ENCODE measurements at regions not wholly inside any gene's neighbourhood (a gene's known extent, or its start where the extent isn't known, plus 50 kb on each side); places are given as distances from the start of the nearest gene placed in this dataset.

DNA sequence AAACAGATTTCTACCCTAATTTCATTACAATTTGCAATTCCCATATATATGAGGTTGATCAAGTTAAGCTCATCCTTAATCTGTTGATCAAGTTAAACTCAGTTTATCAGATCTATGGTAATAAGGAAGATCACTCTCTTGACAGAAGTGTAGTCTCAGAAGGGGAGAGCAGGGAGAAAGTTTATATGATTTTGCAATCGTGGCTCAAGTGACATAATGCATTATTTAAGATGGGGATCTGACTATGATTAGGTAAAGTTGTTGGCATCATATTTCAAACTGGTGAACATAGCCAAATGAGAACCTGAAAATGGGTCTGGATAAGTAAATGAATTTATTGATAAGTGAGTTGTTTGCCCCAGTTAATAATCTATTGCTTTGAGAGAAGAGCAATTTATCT lies 995.3 kb downstream of the OTOL1 start:
- no peak for DNase-seq (ENCODE audit: low spot score)

GRCh38 chr3:162492446-162493081 lies 996.0 kb downstream of the OTOL1 start:
- TF ChIP-seq CTCF (IDR thresholded peaks at IDR 0.05; ENCODE audit: extremely low read depth, missing control alignments) = no peak
- DNase-seq (ENCODE audit: low spot score) = no peak

More for the DNA sequence above, 995.3 kb downstream of the OTOL1 start:
- no peak for TF ChIP-seq CTCF (IDR thresholded peaks at IDR 0.05; ENCODE audit: extremely low read depth, missing control alignments)

DNA sequence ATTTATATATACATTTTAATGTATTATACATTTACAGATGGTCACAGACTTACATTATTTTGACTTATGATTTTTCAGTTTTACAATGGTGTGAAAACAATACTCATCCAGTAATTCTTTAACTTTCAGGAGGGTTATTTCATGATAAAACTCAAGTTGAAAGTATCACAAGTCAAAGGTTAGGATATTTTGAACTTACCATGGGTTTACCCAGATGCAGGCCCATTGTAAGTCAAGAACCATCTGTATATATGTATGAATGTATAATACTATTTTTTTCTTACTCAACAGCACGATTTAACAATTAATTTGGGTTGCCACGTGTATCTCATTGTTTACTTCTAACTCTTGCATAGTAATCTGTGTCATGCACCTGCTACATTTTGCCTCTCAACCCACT lies 1002.0 kb downstream of the OTOL1 start:
- no peak for TF ChIP-seq CTCF (IDR thresholded peaks at IDR 0.05; ENCODE audit: extremely low read depth, missing control alignments)
- DNase-seq (ENCODE audit: low spot score) = no peak

DNA sequence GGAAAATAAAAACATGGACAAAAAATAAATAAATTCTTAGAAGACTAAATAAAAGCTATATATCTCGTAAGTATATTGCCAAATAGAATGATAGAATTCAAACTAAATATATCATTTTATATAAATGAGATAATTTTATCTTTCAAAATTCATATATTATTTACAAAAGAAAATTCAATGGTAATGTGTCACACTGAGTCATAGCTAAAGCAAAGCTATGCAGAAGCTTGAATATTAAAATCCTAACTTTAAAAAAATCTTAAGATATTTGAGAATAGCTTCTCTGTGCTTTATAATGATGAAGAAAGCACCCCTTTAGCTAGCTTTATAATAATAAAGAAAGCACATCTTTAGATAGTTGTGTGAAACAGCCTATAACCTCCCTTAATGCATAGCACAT lies 1010.8 kb downstream of the OTOL1 start:
- DNase-seq (ENCODE audit: low spot score) = no peak
- no peak for TF ChIP-seq CTCF (IDR thresholded peaks at IDR 0.05; ENCODE audit: extremely low read depth, missing control alignments)

GRCh38 chr3:162512488-162512887 lies 1015.9 kb downstream of the OTOL1 start:
- DNase-seq (ENCODE audit: low spot score) = no peak
- TF ChIP-seq CTCF (IDR thresholded peaks at IDR 0.05; ENCODE audit: extremely low read depth, missing control alignments) = no peak

GRCh38 chr3:162517110-162517509 lies 1020.5 kb downstream of the OTOL1 start:
- DNase-seq (ENCODE audit: low spot score) = no peak
- TF ChIP-seq CTCF (IDR thresholded peaks at IDR 0.05; ENCODE audit: extremely low read depth, missing control alignments) = no peak

DNA sequence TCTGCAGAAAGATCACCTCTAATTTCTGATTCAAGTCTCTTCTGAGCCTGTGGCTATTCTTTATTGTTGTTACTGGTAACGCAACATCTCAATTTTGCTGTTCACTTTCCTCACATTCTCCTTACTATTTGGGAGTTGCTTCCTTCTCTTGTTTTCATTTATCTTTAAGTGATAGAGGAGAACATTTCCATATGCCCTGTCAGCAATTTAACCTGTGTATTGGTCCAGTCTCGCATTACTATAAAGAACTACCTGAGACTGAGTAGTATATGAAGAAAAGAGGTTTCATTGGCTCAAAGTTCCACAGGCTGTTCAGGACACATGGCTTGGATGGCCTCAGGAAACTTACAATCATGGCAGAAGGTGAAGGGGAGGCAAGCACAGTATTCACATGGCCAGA lies 1025.1 kb downstream of the OTOL1 start:
- no peak for TF ChIP-seq CTCF (IDR thresholded peaks at IDR 0.05; ENCODE audit: extremely low read depth, missing control alignments)
- no peak for DNase-seq (ENCODE audit: low spot score)
